HCT116 (cell line): ENCODE measurements at regions not wholly inside any gene's neighbourhood (a gene's known extent, or its start where the extent isn't known, plus 50 kb on each side); places are given as distances from the start of the nearest gene placed in this dataset.

Experiments used
- ATAC-seq: fragments of 200-7000 bp; cut with Tn5 transposase; 2 replicates; pipeline ENCODE4 v1.9.1; 2020; ENCODE audit warnings: mild to moderate bottlenecking, moderate library complexity
- BruUV-seq: library from RNA; stranded (reverse); fragments of 400-500 nt; replicated peaks from 2 replicates; lab custom pipeline; 2021; lab: Mats Ljungman, UMichigan
- CTCF ChIA-PET: fragments of 300-600 bp; sonication (Branson Sonifier 250); formaldehyde crosslinking; loops from one replicate; lab custom pipeline; 2021; ENCODE audit warnings: antibody characterized with exemption; lab: Charles Lee
- POLR2A ChIA-PET: fragments of 300-600, 350-600 bp; sonication (Branson Sonifier 250); formaldehyde crosslinking; loops from one replicate; lab custom pipeline; 2021; ENCODE audit warnings: antibody characterized with exemption; lab: Charles Lee
- RAD21 ChIA-PET, 2 experiments: fragments of 300-600 bp; sonication (Branson Sonifier 250); formaldehyde crosslinking; loops; one replicate each; lab custom pipeline; 2023; ENCODE audit warnings: low total read pairs in 2 of 2; ENCODE audit not compliant: uncharacterized antibody in 2 of 2, unreplicated experiment in 2 of 2, low non-redundant PET in 1 of 2; lab: Charles Lee
- DNase-seq: peaks from one replicate; pipeline ENCODE4 v3.0.0-alpha.2; 2010; ENCODE audit warnings: low read depth, low spot score
- H2AFZ ChIP-seq: fragments of 200-600 bp; shearing (Covaris generic), sonication (generic); 2 replicates; pipeline ENCODE4 v1.6.1; 2017; ENCODE audit warnings: low read depth, mixed run types, mixed read lengths, antibody characterized with exemption, low read length; ENCODE audit not compliant: poor library complexity, severe bottlenecking
- H3K27ac ChIP-seq: 2 replicates; pipeline ENCODE4 v1.5.1; 2012; ENCODE audit warnings: low read depth, low read length
- H3K27me3 ChIP-seq: fragments of 200-600 bp; sonication (generic); 2 replicates; pipeline ENCODE4 v1.6.1; 2016; ENCODE audit warnings: mixed run types, low read length, mixed read lengths; ENCODE audit not compliant: insufficient read depth
- H3K36me3 ChIP-seq, 2 experiments: fragments of 200-500 bp in 1 of 2; fragments of 200-600 bp in 1 of 2; sonication (Bioruptor generic) in 1 of 2; sonication (generic) in 1 of 2; 2 replicates each; pipeline versions ENCODE4 v1.5.1 to v1.6.1; 2014 to 2016; ENCODE audit warnings: low read length in 2 of 2, inconsistent platforms in 1 of 2, mixed read lengths in 1 of 2, mixed run types in 1 of 2; ENCODE audit not compliant: insufficient read depth in 2 of 2, control insufficient read depth in 1 of 2
- H3K4me1 ChIP-seq, 2 experiments: fragments of 200-600 bp in 1 of 2; sonication (generic) in 1 of 2; 2 replicates each; pipeline versions ENCODE4 v1.5.1 to v1.6.1; 2012 to 2017; ENCODE audit warnings: low read length in 2 of 2, inconsistent platforms in 1 of 2, mild to moderate bottlenecking in 1 of 2, mixed read lengths in 1 of 2, mixed run types in 1 of 2, moderate library complexity in 1 of 2; ENCODE audit not compliant: insufficient read depth in 2 of 2, control insufficient read depth in 1 of 2
- H3K4me2 ChIP-seq: fragments of 200-600 bp; sonication (generic); 2 replicates; pipeline ENCODE4 v1.6.1; 2017; ENCODE audit warnings: mixed run types, low read length, mixed read lengths
- H3K4me3 ChIP-seq, 2 experiments: fragments of 200-600 bp in 1 of 2; sonication (generic) in 1 of 2; replicated peaks in 1 of 2; 2 replicates each; pipeline ENCODE4 v1.5.1; 2011 to 2016; ENCODE audit warnings: low read length in 2 of 2, control low read depth in 1 of 2, low read depth in 1 of 2, mild to moderate bottlenecking in 1 of 2, mixed read lengths in 1 of 2, mixed run types in 1 of 2
- H3K79me2 ChIP-seq: fragments of 200-600 bp; sonication (generic); 2 replicates; pipeline ENCODE4 v1.6.1; 2017; ENCODE audit warnings: mild to moderate bottlenecking, mixed run types, low read length, moderate library complexity, mixed read lengths; ENCODE audit not compliant: insufficient read depth
- H3K9ac ChIP-seq: fragments of 200-600 bp; sonication (generic); 2 replicates; pipeline ENCODE4 v1.6.1; 2016; ENCODE audit warnings: low read length, mixed read lengths
- H3K9me2 ChIP-seq: fragments of 200-600 bp; sonication (generic), shearing (Covaris generic); 2 replicates; pipeline ENCODE4 v1.6.1; 2017; ENCODE audit warnings: mixed run types, mild to moderate bottlenecking, moderate library complexity; ENCODE audit not compliant: insufficient read depth
- H3K9me3 ChIP-seq, 2 experiments: fragments of 200-500 bp in 1 of 2; fragments of 200-600 bp in 1 of 2; sonication (Bioruptor generic) in 1 of 2; sonication (generic) in 1 of 2; 2 replicates each; pipeline ENCODE4 v1.6.1; 2014 to 2017; ENCODE audit warnings: low read length in 2 of 2, mixed read lengths in 2 of 2, inconsistent platforms in 1 of 2, low read depth in 1 of 2, mild to moderate bottlenecking in 1 of 2, mixed run types in 1 of 2, moderate library complexity in 1 of 2; ENCODE audit not compliant: control insufficient read depth in 1 of 2, insufficient read depth in 1 of 2
- H4K20me1 ChIP-seq: fragments of 200-600 bp; sonication (generic), shearing (Covaris generic); 2 replicates; pipeline ENCODE4 v1.6.1; 2017; ENCODE audit warnings: mixed run types, mild to moderate bottlenecking, moderate library complexity; ENCODE audit not compliant: insufficient read depth
- EGR1 ChIP-seq: IDR thresholded peaks from 2 replicates; pipeline ENCODE4 v1.6.1; 2012; ENCODE audit warnings: low read depth
- EZH2 ChIP-seq: fragments of 200-600 bp; sonication (generic); IDR thresholded peaks from 2 replicates; pipeline ENCODE4 v1.6.1; 2017; ENCODE audit warnings: antibody characterized with exemption, mixed run types
- FOSL1 ChIP-seq: IDR thresholded peaks from 2 replicates; pipeline ENCODE4 v1.6.1; 2012; ENCODE audit warnings: low read depth
- JUND ChIP-seq: IDR thresholded peaks from 2 replicates; pipeline ENCODE4 v1.6.1; 2012
- POLR2AphosphoS5 ChIP-seq: IDR thresholded peaks from 2 replicates; pipeline ENCODE4 v1.6.1; 2011; ENCODE audit warnings: mild to moderate bottlenecking, low read depth, low read length, moderate library complexity
- SRF ChIP-seq: IDR thresholded peaks from 2 replicates; pipeline ENCODE4 v1.6.1; 2012; ENCODE audit warnings: low read depth
- intact Hi-C: fragments of 100-400 bp; cut with micrococcal nuclease; formaldehyde crosslinking; loops from 2 replicates; pipeline ENCODE4 v1.10.0; 2022
- TF ChIP-seq, protein P1 (sequence below): IDR thresholded peaks from 2 replicates; pipeline ENCODE4 v1.6.1; 2012; ENCODE audit warnings: low read depth
- TF ChIP-seq, protein P2 (sequence below): IDR thresholded peaks from 2 replicates; pipeline ENCODE4 v1.6.1; 2012

DNA sequence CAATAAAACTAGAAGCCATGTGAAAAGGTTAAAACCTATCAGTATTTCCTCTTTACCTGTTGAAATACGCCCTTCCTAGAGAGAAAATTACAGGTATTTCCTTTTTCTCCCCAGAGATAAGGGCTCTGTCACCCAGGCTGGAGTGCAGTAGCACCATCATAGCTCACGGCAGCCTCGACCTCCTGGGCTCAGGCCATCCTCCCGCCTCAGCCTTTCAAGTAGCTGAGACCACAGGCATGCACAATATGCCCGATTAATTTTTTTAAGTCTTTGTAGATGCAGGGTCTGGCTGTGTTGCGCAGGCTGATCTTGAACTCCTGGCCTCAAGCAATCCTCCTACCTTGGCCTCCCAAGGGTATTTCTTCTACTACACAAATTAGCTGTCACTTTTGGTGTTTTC, 154.4 kb downstream of the HNRNPD start:
- TF ChIP-seq POLR2AphosphoS5 (no peak), EZH2 (no peak), FOSL1 (no peak), JUND (no peak), SRF (no peak), EGR1 (no peak)
- TF ChIP-seq, protein P1, sequence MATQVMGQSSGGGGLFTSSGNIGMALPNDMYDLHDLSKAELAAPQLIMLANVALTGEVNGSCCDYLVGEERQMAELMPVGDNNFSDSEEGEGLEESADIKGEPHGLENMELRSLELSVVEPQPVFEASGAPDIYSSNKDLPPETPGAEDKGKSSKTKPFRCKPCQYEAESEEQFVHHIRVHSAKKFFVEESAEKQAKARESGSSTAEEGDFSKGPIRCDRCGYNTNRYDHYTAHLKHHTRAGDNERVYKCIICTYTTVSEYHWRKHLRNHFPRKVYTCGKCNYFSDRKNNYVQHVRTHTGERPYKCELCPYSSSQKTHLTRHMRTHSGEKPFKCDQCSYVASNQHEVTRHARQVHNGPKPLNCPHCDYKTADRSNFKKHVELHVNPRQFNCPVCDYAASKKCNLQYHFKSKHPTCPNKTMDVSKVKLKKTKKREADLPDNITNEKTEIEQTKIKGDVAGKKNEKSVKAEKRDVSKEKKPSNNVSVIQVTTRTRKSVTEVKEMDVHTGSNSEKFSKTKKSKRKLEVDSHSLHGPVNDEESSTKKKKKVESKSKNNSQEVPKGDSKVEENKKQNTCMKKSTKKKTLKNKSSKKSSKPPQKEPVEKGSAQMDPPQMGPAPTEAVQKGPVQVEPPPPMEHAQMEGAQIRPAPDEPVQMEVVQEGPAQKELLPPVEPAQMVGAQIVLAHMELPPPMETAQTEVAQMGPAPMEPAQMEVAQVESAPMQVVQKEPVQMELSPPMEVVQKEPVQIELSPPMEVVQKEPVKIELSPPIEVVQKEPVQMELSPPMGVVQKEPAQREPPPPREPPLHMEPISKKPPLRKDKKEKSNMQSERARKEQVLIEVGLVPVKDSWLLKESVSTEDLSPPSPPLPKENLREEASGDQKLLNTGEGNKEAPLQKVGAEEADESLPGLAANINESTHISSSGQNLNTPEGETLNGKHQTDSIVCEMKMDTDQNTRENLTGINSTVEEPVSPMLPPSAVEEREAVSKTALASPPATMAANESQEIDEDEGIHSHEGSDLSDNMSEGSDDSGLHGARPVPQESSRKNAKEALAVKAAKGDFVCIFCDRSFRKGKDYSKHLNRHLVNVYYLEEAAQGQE: no peak
- TF ChIP-seq, protein P2, sequence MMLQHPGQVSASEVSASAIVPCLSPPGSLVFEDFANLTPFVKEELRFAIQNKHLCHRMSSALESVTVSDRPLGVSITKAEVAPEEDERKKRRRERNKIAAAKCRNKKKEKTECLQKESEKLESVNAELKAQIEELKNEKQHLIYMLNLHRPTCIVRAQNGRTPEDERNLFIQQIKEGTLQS: no peak
- ChIA-PET POLR2A (no interaction called here), RAD21 (no interaction called here), CTCF (no interaction called here)
- H3K9ac ChIP-seq: no peak overlapping the region
- no peak overlapping the region for H3K27ac ChIP-seq
- H3K4me1 ChIP-seq: no peaks in the 10 kb centered on the region
- no peak for DNase-seq
- H2AFZ ChIP-seq: no peak overlapping the region
- H4K20me1 ChIP-seq: no peaks in the 10 kb centered on the region
- no peaks in the 10 kb centered on the region for H3K79me2 ChIP-seq
- BruUV-seq: no TSS peak
- no peak for ATAC-seq
- no peaks in the 10 kb centered on the region for H3K9me2 ChIP-seq
- H3K4me3 ChIP-seq: no peak overlapping the region
- intact Hi-C loops: loop anchor here (5.0 kb wide), 1 partner anchor 812 kb away; no protein-coding TSS in a partner anchor
- no peaks in the 10 kb centered on the region for H3K9me3 ChIP-seq
- no peaks in the 10 kb centered on the region for H3K36me3 ChIP-seq
- peaks cover 30% of the 10 kb centered on the region for H3K27me3 ChIP-seq
- H3K4me2 ChIP-seq: no peak overlapping the region
